HG03571 (cell line): ENCODE measurements at regions not wholly inside any gene's neighbourhood (a gene's known extent, or its start where the extent isn't known, plus 50 kb on each side); places are given as distances from the start of the nearest gene placed in this dataset.
"Not testable (repeated sequence)": the region's sequence is repeated elsewhere in the genome, so short reads cannot be mapped to it uniquely, and the experiment has no call there.

ENCODE experiments used
- ATAC-seq: cut with Tn5 transposase; IDR thresholded peaks from one replicate; pipeline ENCODE4 v1.9.1; 2021; ENCODE audit not compliant: unreplicated experiment

GRCh38 chr2:6186332-6187151, 494.4 kb downstream of the SOX11 start:
- no peak for ATAC-seq

- no peak for ATAC-seq
These were observed 504.3 kb downstream of the SOX11 start for GRCh38 chr2:6196449-6196848.

DNA sequence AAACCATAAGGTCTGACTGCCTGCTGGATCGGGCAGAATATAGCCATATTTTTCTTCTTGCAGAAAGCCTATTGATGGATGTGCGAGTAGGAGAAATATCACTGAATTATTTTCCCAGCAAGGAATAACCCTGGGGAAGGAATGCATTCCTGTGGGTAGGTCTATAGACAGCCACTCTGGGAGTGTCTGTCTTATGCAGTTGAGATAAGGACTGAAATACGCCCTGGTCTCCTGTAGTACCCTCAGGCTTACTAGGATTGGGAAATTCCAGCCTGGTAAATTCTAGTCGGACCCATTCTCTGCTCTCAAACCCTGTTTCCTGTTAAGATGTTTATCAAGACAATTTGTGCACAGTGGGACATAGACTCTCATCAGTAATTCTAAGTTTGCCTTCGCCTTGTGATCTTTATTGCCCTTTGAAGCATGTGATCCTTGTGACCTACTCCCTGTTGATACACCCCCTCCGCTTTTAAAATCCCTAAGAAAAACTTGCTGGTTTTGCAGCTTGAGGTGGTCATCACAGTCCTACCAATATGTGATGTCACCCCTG, 506.3 kb downstream of the SOX11 start:
- not testable (repeated sequence) for ATAC-seq

DNA sequence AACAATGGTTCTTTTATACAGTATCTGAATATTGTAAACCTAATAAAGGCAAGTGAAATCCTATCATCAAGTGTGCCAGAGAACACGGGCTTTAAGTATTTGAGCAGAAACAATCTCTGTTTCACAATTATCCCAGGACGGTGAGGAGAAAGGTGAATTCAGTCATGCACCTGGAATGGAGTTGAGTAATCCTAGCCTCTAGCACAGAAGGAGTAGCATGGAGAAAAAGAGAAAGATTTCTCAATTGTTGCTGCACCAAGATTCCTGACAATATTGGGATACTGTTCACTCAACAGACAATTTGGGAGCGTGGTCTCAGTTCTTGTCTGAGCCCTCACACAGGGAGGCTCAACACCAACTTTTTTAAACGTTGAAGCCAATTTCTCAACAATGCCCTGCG, 510.6 kb downstream of the SOX11 start:
- ATAC-seq = no peak

DNA sequence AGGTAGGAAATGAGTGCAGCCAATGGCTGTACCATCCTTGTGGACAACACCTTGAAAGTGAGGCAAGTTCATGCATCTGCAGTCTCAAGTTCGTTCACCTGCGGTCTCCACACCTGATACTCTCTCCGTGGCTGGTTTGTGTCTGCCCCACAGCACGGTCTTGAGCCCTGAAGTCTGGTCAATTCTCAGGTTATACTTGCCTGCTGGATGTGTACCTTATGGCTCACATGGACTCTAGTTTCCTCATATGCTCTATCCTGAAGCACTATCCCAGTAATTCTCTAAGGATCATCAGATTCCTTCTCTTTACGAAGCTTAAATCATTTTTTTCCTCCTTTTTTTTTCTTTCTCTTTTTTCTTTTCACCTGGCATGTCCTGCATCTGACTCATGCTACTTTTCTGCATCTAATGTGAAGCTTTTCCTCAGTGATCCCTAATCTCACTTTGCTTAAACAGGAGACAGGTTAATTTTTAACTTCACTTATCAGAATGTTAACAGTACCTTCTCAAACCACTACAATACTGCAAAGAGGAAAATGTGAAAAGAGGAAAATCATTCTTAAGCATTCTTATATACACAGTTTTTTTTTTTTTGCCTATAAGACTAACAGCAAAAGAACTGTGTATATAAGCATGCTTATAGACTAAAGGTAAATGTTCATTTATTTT, 511.2 kb downstream of the SOX11 start:
- ATAC-seq = no peak

DNA sequence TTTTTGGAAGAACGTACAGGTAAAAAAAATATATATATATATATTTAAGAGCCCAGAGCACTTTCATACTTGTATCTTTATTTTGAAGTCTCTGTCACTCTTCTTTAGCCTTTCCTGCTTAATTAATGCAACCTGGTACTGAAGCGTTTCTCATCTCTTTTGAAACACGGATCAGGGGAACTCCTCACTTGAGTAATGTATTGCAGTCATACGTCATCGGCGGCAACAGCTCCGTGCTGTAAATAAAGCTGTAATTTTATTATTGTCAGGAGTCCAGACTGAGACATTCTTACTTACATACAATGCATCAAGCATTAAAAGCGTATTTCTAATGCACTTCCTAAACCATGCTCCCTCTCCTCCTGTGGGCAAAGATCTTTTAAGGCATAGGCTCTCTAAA, 514.7 kb downstream of the SOX11 start:
- ATAC-seq = no peak

GRCh38 chr2:6211236-6211635, 519.1 kb downstream of the SOX11 start:
- no peak for ATAC-seq

DNA sequence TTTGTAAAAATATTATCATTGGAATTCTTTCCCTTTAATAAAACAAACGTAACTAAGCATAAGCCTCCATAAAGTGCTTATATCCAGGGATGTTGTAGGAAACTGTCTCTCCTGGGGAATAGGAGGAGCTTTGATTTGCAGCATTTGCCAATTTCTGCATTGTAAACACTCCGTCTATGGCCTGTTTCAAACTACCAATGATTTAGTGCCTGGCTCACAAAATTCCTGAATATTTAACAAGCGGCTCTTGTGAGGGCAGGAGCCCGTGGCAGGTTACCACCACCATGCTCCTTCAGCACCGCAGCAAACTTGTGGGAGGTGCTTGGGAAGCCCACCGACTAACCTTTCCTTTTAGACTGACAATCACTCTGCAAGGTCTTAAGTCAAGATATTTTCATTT, 520.3 kb downstream of the SOX11 start:
- ATAC-seq = no peak

DNA sequence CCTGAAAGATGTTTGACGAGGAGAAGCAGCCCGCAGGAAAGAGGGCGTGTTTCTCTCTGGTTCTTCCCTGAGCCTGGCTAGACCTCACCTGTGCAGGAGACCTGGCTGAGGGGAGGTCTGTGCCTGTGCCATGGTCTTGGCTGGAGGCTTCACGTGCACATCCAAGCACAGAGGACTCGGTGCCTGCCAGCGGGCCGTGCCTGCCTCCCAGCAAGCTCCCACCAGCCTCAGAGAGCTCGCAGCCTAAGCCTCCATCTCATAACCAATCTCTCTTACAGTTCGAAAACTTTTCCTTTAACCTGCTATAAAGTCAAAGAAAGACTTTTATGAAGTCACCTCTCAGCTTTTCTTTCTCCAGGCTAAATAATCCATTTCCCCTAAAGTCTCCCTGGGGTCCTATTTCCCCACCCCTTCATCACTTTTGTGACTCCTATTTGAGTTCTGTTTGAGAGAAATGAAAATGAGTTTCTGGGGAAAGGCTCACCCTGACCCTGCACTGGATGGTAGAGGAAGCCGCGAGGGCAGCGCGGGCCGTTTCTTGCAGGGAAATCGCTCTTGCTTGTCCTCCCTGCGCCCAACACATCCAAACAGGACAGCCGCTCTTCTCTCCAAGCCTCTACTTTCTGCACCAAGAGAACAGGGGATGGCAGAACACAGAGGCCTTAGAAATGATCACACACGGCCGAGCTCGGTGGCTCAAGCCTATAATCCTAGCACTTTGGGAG, 521.0 kb downstream of the SOX11 start:
- ATAC-seq = no peak

DNA sequence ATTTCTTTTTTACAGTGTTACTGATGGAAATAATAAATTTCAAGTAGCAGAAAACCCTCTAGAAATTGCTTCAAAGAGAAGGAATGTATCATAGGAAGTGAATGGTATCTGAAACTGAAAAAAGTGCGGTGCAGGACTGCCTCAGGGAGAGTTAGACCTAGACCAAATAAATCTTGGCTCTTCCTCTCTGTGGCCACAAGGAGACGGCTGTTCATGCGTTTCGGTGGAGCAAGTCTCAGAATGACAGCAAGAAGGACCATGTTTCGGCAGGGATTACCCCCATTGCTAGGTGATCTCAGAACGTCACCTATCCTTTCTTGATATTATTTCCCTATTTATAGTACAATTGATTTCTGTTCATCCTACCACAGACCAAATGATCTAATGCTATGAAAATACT, 522.3 kb downstream of the SOX11 start:
- ATAC-seq = no peak

GRCh38 chr2:6215053-6215452, 522.9 kb downstream of the SOX11 start:
- no peak for ATAC-seq

GRCh38 chr2:6216234-6216633, 524.0 kb downstream of the SOX11 start:
- no peak for ATAC-seq

GRCh38 chr2:6218926-6219325, 526.7 kb downstream of the SOX11 start:
- ATAC-seq = no peak

GRCh38 chr2:6219906-6220305, 527.7 kb downstream of the SOX11 start:
- ATAC-seq = no peak

- ATAC-seq = no peak
These were observed 530.1 kb downstream of the SOX11 start for GRCh38 chr2:6222296-6222695.

DNA sequence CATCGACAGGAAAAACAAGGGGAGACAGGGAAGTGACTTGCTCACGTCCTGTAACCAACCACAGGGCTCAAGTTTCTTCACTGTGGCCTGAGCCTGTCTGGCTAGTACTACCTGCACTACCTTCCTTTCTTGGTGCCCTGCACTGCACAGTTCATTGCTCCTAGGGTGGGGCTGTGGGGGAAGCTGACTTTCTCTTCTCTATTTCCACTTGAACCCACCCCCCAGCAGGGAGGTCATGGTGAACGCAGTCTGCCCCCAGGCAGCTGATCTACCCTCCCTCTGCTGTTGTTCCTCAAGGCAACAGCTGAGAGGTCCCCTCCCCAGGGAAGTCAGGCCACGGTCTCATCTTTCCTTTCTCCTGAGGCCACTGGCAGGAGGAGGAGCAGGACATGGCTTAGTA, 532.1 kb downstream of the SOX11 start:
- ATAC-seq = peak; percentile 65

DNA sequence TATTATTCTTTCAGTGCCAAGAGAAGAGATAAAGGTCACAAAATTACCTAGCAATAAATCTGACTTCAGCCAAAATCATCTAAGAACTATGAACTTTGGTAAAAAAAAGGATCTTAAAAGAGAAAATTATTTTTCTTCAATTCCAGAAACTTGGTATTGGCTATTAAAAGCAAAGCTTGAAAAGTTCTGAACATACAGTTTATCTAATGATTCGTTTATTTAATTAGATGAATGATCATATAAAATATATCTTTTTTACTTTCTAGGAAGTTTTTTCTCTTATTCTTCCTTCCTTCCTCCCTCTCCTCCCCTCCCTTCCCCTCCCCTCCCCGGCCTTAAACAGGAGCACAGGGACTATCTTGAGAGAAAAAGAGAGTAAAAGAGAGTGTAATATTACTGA, 536.1 kb downstream of the SOX11 start:
- ATAC-seq = no peak

GRCh38 chr2:6231166-6231565, 539.0 kb downstream of the SOX11 start:
- ATAC-seq = no peak

- ATAC-seq = no peak
These were observed 541.8 kb downstream of the SOX11 start for GRCh38 chr2:6233993-6234392.

GRCh38 chr2:6234702-6235101, 542.5 kb downstream of the SOX11 start:
- no peak for ATAC-seq

GRCh38 chr2:6236317-6236716, 544.1 kb downstream of the SOX11 start:
- no peak for ATAC-seq
